ENCODE measurements at regions not wholly inside any gene's neighbourhood (a gene's known extent, or its start where the extent isn't known, plus 50 kb on each side); places are given as distances from the start of the nearest gene placed in this dataset.
"Not testable (repeated sequence)": the region's sequence is repeated elsewhere in the genome, so short reads cannot be mapped to it uniquely, and the experiment has no call there.

DNA sequence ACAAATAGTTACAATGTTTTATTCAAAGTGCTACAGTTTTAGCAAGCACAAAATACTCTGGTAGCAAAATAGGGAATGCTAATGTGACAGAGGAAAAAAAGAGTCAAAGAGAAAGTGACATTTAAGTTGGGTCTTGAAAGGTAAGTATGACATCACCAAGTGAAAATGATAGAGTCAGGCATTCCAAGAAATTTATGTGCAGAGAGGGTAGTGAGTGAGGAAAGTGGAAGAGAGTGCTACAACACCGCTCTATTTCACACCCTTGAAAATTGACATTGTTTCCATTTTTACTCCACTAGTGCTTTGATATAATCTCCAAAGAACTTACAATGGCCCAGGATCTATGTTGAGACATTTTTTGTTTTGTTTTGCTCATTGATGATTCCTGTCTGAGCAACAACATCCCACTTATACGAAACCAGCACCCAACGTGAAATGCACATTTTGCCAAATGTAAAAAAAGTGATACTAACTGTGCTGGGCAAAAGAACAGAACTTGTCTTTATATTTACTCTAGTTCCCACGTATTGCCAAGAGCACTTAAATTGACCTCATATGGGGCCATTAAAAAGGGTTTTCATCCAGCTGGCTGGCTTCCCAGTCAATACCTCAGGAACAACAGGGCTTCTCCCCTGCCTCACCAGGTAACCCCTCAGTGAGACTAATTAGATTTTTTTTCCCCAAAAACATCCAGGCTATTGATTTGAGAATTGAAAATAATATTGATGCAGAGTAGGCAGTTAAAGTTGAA, 206.3 kb upstream of the NR5A2 start:
- peak; percentile 49 for ATAC-seq
- H3K9me3 Mint-ChIP-seq: peaks cover 11% of the 10 kb centered on the region
- no peak overlapping the region for H3K27ac Mint-ChIP-seq
- no peaks in the 10 kb centered on the region for H3K36me3 Mint-ChIP-seq (ENCODE audit: low read depth)
- H3K27me3 Mint-ChIP-seq: peaks cover 30% of the 10 kb centered on the region
- H3K4me1 Mint-ChIP-seq: peaks cover 10% of the 10 kb centered on the region
- H3K4me3 Mint-ChIP-seq: no peak overlapping the region
- no peak for DNase-seq

DNA sequence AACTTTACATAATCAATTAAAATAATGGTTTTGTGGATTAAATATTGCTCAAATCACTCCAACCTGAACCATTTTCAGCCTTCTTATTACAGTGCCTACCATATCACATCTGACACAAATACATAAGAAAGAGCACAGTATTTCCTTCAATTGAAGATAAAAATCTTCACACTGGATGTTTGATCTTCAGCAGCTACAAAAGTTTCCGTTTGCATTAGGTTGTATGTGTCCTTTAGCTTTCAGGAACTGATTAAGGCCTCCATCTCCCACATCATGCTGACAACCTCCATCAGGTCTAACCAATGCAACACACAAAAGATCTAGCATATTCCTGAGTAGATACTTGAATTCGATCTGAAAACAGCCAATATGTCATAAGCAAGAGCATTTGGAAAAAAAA, 195.1 kb upstream of the NR5A2 start:
- Mint-ChIP-seq H3K27ac (no peak overlapping the region), H3K27me3 (peaks cover 19% of the 10 kb centered on the region), H3K9me3 (no peaks in the 10 kb centered on the region), H3K4me3 (no peak overlapping the region), H3K4me1 (peaks cover 3% of the 10 kb centered on the region), H3K36me3 (ENCODE audit: low read depth) (no peaks in the 10 kb centered on the region)
- ATAC-seq (no peak), DNase-seq (no peak)

- H3K27ac Mint-ChIP-seq: no peak overlapping the region
- no peak for ATAC-seq
- no peak for DNase-seq
- H3K27me3 Mint-ChIP-seq: peaks cover 18% of the 10 kb centered on the region
- peaks cover 3% of the 10 kb centered on the region for H3K4me1 Mint-ChIP-seq
- no peak overlapping the region for H3K4me3 Mint-ChIP-seq
- H3K36me3 Mint-ChIP-seq (ENCODE audit: low read depth): no peaks in the 10 kb centered on the region
- no peaks in the 10 kb centered on the region for H3K9me3 Mint-ChIP-seq
These were observed 192.8 kb upstream of the NR5A2 start for GRCh38 chr1:199834711-199835110.

DNA sequence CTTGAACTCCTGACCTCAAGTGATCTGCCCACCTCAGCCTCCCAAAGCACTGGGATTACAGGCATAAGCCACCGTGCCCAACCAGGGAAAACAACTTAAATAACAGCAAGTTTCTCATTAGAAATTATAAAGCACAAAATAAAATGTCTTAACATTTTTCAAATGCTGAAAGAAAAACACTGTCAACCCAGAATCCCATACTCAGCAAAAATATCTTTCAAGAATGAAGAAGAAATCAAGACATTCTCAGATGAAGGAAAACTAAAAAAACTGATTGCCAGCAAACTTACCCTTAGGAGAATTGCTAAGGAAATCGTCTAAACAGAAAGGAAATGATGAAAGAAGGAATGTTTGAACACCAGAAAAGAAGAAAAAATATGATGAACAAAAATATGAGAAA, 191.1 kb upstream of the NR5A2 start:
- H3K4me1 Mint-ChIP-seq: peaks cover 3% of the 10 kb centered on the region
- H3K36me3 Mint-ChIP-seq (ENCODE audit: low read depth): no peaks in the 10 kb centered on the region
- DNase-seq (no peak), ATAC-seq (no peak)
- H3K9me3 Mint-ChIP-seq: no peaks in the 10 kb centered on the region
- peaks cover 16% of the 10 kb centered on the region for H3K27me3 Mint-ChIP-seq
- no peak overlapping the region for H3K4me3 Mint-ChIP-seq
- H3K27ac Mint-ChIP-seq: no peak overlapping the region

GRCh38 chr1:199837321-199837720, 190.2 kb upstream of the NR5A2 start:
- no peaks in the 10 kb centered on the region for H3K9me3 Mint-ChIP-seq
- DNase-seq: no peak
- peaks cover 3% of the 10 kb centered on the region for H3K4me1 Mint-ChIP-seq
- no peaks in the 10 kb centered on the region for H3K36me3 Mint-ChIP-seq (ENCODE audit: low read depth)
- no peak overlapping the region for H3K4me3 Mint-ChIP-seq
- no peak for ATAC-seq
- H3K27ac Mint-ChIP-seq: no peak overlapping the region
- H3K27me3 Mint-ChIP-seq: peaks cover 18% of the 10 kb centered on the region

DNA sequence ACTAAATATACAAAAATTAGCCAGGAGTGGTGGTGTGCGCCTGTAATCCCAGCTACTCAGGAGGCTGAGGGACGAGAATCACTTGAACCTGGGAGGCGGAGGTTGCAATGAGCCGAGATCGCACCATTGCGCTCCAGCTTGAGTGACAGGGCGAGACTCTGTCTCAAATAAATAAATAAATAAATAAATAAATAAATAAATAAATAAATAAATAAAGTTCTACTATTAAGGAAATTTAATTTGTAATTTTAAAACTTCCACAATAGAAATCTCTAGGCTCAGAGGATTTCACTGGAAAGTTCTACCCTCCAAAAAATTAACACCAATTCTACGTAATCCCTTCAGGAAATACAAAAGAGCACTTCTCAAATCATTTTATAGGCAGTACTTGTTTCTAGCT, 187.9 kb upstream of the NR5A2 start:
- not testable (repeated sequence) for H3K9me3 Mint-ChIP-seq; ATAC-seq; DNase-seq; H3K27ac Mint-ChIP-seq; H3K36me3 Mint-ChIP-seq (ENCODE audit: low read depth); H3K4me3 Mint-ChIP-seq; H3K4me1 Mint-ChIP-seq
- H3K27me3 Mint-ChIP-seq: peaks cover 18% of the 10 kb centered on the region

DNA sequence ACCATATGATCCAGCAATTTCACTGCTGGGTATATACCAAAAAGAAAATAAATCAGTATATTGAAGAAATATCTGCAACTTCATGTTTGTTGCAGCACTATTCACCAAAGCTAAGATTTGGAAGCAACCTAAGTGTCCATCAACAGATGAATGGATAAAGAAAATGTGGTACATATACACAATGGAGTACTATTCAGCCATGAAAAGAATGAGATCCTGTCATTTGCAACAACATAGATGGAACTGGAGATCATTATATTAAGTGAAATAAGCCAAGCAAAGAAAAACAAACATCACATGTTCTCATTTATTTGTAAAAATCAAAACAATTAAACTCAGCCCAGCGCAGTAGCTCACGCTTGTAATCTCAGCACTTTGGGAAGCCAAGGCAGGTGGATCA, 184.4 kb upstream of the NR5A2 start:
- H3K27ac Mint-ChIP-seq; H3K36me3 Mint-ChIP-seq (ENCODE audit: low read depth); H3K4me1 Mint-ChIP-seq: not testable (repeated sequence)

GRCh38 chr1:199843861-199844260, 183.6 kb upstream of the NR5A2 start:
- no peaks in the 10 kb centered on the region for H3K9me3 Mint-ChIP-seq
- DNase-seq (no peak), ATAC-seq (no peak)
- no peak overlapping the region for H3K4me3 Mint-ChIP-seq
- no peaks in the 10 kb centered on the region for H3K4me1 Mint-ChIP-seq
- H3K27me3 Mint-ChIP-seq: peaks cover 14% of the 10 kb centered on the region
- no peak overlapping the region for H3K27ac Mint-ChIP-seq
- H3K36me3 Mint-ChIP-seq (ENCODE audit: low read depth): no peaks in the 10 kb centered on the region

More for the DNA sequence above, 184.4 kb upstream of the NR5A2 start:
- peaks cover 16% of the 10 kb centered on the region for H3K27me3 Mint-ChIP-seq
- not testable (repeated sequence) for H3K4me3 Mint-ChIP-seq, ATAC-seq, H3K9me3 Mint-ChIP-seq, DNase-seq

DNA sequence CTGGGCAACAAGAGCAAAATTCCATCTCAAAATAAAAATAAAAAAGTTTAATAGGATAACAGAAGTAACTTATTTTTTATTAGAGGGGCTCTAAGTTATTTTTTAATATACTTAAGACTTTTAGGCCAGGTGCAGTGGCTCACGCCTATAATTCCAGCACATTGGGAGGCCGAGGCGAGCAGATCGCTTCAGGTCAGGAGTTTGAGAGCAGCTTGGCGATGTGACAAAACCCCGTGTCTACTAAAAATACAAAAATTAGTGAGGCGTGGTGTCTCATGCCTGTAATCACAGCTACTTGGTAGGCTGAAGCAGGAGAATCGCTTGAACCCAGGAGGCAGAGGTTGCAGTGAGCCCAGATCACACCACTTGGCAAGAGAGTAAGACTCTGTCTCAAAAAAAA, 180.5 kb upstream of the NR5A2 start:
- no peak overlapping the region for H3K27ac Mint-ChIP-seq
- H3K36me3 Mint-ChIP-seq (ENCODE audit: low read depth): no peaks in the 10 kb centered on the region
- no peaks in the 10 kb centered on the region for H3K9me3 Mint-ChIP-seq
- H3K27me3 Mint-ChIP-seq: peaks cover 19% of the 10 kb centered on the region
- ATAC-seq: no peak
- no peak for DNase-seq
- H3K4me1 Mint-ChIP-seq: no peaks in the 10 kb centered on the region
- no peak overlapping the region for H3K4me3 Mint-ChIP-seq

GRCh38 chr1:199851439-199852140, 175.9 kb upstream of the NR5A2 start:
- no peaks in the 10 kb centered on the region for H3K9me3 Mint-ChIP-seq
- no peaks in the 10 kb centered on the region for H3K36me3 Mint-ChIP-seq (ENCODE audit: low read depth)
- no peak overlapping the region for H3K4me3 Mint-ChIP-seq
- H3K27ac Mint-ChIP-seq: no peak overlapping the region
- ATAC-seq: no peak
- no peaks in the 10 kb centered on the region for H3K4me1 Mint-ChIP-seq
- H3K27me3 Mint-ChIP-seq: peaks cover 17% of the 10 kb centered on the region
- DNase-seq: no peak

DNA sequence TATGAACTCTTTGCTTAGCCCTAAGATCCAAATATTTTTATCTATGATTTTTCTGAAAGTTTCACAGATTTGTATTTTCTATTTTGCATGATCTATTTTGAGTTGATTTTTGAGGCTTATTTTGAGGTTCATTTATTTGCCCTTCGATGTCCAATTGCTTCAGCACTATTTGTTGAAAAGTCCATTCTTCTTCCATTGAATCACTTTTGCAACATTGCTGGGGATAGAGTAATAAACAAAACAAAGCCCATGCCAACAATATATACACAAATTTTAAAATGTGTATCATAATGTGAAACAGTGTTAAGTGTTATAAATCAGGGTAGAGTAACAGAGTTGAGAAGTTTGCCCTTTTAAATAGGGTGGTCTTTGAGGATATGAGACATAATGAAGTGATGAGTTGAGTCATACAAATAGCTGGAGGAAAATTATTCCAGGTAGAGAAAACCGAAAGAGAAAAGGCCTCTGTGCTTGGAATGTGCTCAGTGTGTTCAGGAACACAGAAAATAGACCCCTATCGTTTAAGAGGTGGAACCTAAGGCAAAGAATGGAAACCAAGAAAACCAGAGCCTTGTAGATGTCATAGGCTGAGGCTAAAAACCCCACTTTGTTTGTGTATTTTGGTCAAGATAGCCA, 172.7 kb upstream of the NR5A2 start:
- no peak for ATAC-seq
- Mint-ChIP-seq H3K27me3 (peaks cover 17% of the 10 kb centered on the region), H3K36me3 (ENCODE audit: low read depth) (no peaks in the 10 kb centered on the region)

DNA sequence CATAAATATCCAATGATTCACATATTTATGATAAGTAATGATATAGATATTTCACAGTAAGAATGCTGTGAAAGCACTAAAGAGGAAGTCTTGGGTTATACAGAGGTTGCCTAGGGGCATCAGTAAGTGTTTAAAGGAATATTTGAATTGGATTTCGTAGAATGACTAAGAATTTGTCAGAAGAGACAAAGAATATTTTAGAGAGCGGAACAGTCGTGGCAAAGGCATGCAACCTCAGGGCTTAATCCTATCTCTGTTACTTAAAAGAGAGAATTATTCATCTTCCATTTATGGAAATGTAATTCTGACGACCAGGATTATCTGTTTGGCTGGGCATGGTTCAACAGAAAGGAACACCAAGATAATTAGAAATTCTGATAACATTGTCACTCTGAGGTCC, 171.9 kb upstream of the NR5A2 start:
- H3K4me3 Mint-ChIP-seq: no peak overlapping the region
- no peaks in the 10 kb centered on the region for H3K9me3 Mint-ChIP-seq
- peaks cover 15% of the 10 kb centered on the region for H3K27me3 Mint-ChIP-seq
- H3K27ac Mint-ChIP-seq: no peak overlapping the region
- DNase-seq (no peak), ATAC-seq (no peak)
- H3K36me3 Mint-ChIP-seq (ENCODE audit: low read depth): no peaks in the 10 kb centered on the region
- peaks cover 11% of the 10 kb centered on the region for H3K4me1 Mint-ChIP-seq

More for the DNA sequence above, 172.7 kb upstream of the NR5A2 start:
- no peak overlapping the region for H3K4me3 Mint-ChIP-seq
- DNase-seq: no peak
- H3K4me1 Mint-ChIP-seq: peaks cover 11% of the 10 kb centered on the region
- no peaks in the 10 kb centered on the region for H3K9me3 Mint-ChIP-seq
- H3K27ac Mint-ChIP-seq: no peak overlapping the region

- Mint-ChIP-seq H3K9me3 (no peaks in the 10 kb centered on the region), H3K27me3 (peaks cover 12% of the 10 kb centered on the region), H3K27ac (no peak overlapping the region), H3K4me3 (no peak overlapping the region), H3K4me1 (peaks cover 11% of the 10 kb centered on the region), H3K36me3 (ENCODE audit: low read depth) (no peaks in the 10 kb centered on the region)
- ATAC-seq (no peak), DNase-seq (no peak)
These were observed 171.2 kb upstream of the NR5A2 start for GRCh38 chr1:199856216-199856780.

DNA sequence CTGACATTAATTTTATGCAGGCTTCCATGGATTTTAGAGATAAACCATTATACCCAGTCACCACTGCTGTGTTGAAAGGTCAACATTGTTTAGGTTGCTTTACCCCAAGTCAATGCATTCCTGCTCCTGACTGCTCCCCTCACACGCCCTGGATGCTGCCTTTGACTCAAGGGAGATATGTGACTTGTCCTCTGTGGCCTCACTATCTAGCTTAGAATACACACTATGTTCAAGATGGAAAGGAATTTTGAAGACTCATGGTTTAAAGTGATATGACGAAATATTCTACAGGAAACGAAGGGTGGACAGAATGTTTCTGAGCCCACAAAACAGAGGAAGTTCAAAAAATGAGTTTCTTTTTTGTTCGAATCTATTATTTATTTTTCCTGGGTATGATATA, 170.4 kb upstream of the NR5A2 start:
- Mint-ChIP-seq H3K36me3 (ENCODE audit: low read depth) (no peaks in the 10 kb centered on the region), H3K4me3 (no peak overlapping the region), H3K9me3 (no peaks in the 10 kb centered on the region), H3K27ac (no peak overlapping the region), H3K4me1 (peaks cover 11% of the 10 kb centered on the region), H3K27me3 (peaks cover 12% of the 10 kb centered on the region)
- DNase-seq (no peak), ATAC-seq (no peak)

- Mint-ChIP-seq H3K9me3 (no peaks in the 10 kb centered on the region), H3K36me3 (ENCODE audit: low read depth) (no peaks in the 10 kb centered on the region), H3K27ac (no peak overlapping the region), H3K4me1 (peaks cover 11% of the 10 kb centered on the region), H3K27me3 (peaks cover 12% of the 10 kb centered on the region), H3K4me3 (no peak overlapping the region)
- ATAC-seq: no peak
- DNase-seq: no peak
These were observed 170.0 kb upstream of the NR5A2 start for GRCh38 chr1:199857516-199857915.
